HEK293 (cell line): ENCODE measurements at regions not wholly inside any gene's neighbourhood (a gene's known extent, or its start where the extent isn't known, plus 50 kb on each side); places are given as distances from the start of the nearest gene placed in this dataset.

Experiments
- CTCF ChIA-PET: fragments of 350-600 bp; formaldehyde crosslinking; extraction: SDS; loops from one replicate; lab custom pipeline; 2021; ENCODE audit warnings: antibody characterized with exemption; lab: Yijun Ruan, JAX
- POLR2A ChIA-PET: fragments of 300-600 bp; formaldehyde crosslinking; extraction: SDS; loops from one replicate; lab custom pipeline; 2020; ENCODE audit warnings: antibody characterized with exemption, inconsistent platforms; lab: Yijun Ruan, JAX
- H3K27ac ChIP-seq: fragments of 200-500 bp; sonication (Bioruptor generic); 2 replicates; pipeline ENCODE4 v1.5.1; 2014; ENCODE audit warnings: low read depth, low read length, control low read depth, inconsistent platforms; ENCODE audit errors: extremely low read depth
- H3K36me3 ChIP-seq, 2 experiments: fragments of 200-500 bp in 1 of 2; sonication (Bioruptor generic) in 1 of 2; 1 replicate in 1 of 2; 2 replicates in 1 of 2; pipeline ENCODE4 v1.5.1; 2014 to 2017; ENCODE audit warnings: inconsistent platforms in 2 of 2, low read length in 2 of 2; ENCODE audit not compliant: control insufficient read depth in 2 of 2, insufficient read depth in 1 of 2
- H3K4me1 ChIP-seq: fragments of 200-500 bp; sonication (Bioruptor generic); 2 replicates; pipeline ENCODE4 v1.5.1; 2014; ENCODE audit warnings: mild to moderate bottlenecking, low read length, inconsistent platforms; ENCODE audit not compliant: control insufficient read depth, insufficient read depth
- H3K4me3 ChIP-seq: 2 replicates; pipeline ENCODE4 v1.5.1; 2011; ENCODE audit warnings: low read depth, mild to moderate bottlenecking, control low read depth, low read length, moderate library complexity
- H3K9me3 ChIP-seq: fragments of 200-500 bp; sonication (Bioruptor generic); 2 replicates; pipeline ENCODE4 v1.5.1; 2014; ENCODE audit warnings: low read depth, low read length, inconsistent platforms; ENCODE audit not compliant: control insufficient read depth, insufficient read depth
- EGR2 ChIP-seq: fragments of 450-650 bp; formaldehyde crosslinking; IDR thresholded peaks from 2 replicates; pipeline ENCODE4 v1.5.1; 2016; ENCODE audit warnings: low read depth, missing biosample characterization, missing genetic modification characterization
- FEZF1 ChIP-seq: fragments of 450-650 bp; formaldehyde crosslinking; IDR thresholded peaks from 2 replicates; pipeline ENCODE4 v1.5.1; 2016; ENCODE audit warnings: missing biosample characterization, missing genetic modification characterization
- GLIS1 ChIP-seq: fragments of 450-650 bp; formaldehyde crosslinking; IDR thresholded peaks from 2 replicates; pipeline ENCODE4 v1.5.1; 2016; ENCODE audit warnings: missing biosample characterization, missing genetic modification characterization
- MYNN ChIP-seq: fragments of 450-650 bp; formaldehyde crosslinking; IDR thresholded peaks from 2 replicates; pipeline ENCODE4 v1.5.1; 2016; ENCODE audit warnings: missing biosample characterization, missing genetic modification characterization, borderline replicate concordance
- SCRT2 ChIP-seq: fragments of 450-650 bp; formaldehyde crosslinking; IDR thresholded peaks from 2 replicates; pipeline ENCODE4 v1.5.1; 2016; ENCODE audit warnings: missing biosample characterization, missing genetic modification characterization
- ZIC2 ChIP-seq: fragments of 450-650 bp; formaldehyde crosslinking; IDR thresholded peaks from 2 replicates; pipeline ENCODE4 v1.5.1; 2016; ENCODE audit warnings: missing biosample characterization, missing genetic modification characterization
- ZNF121 ChIP-seq: fragments of 450-650 bp; formaldehyde crosslinking; IDR thresholded peaks from 2 replicates; pipeline ENCODE4 v1.5.1; 2016; ENCODE audit warnings: missing biosample characterization, missing genetic modification characterization
- ZNF133 ChIP-seq: fragments of 450-650 bp; formaldehyde crosslinking; IDR thresholded peaks from 2 replicates; pipeline ENCODE4 v1.5.1; 2016; ENCODE audit warnings: missing biosample characterization, missing genetic modification characterization
- ZNF169 ChIP-seq: fragments of 450-650 bp; formaldehyde crosslinking; IDR thresholded peaks from 2 replicates; pipeline ENCODE4 v1.5.1; 2016; ENCODE audit warnings: missing biosample characterization, missing genetic modification characterization
- ZNF248 ChIP-seq: fragments of 450-650 bp; formaldehyde crosslinking; IDR thresholded peaks from 2 replicates; pipeline ENCODE4 v1.5.1; 2017; ENCODE audit warnings: missing biosample characterization, missing genetic modification characterization
- ZNF501 ChIP-seq: fragments of 450-650 bp; formaldehyde crosslinking; IDR thresholded peaks from 2 replicates; pipeline ENCODE4 v1.5.1; 2016; ENCODE audit warnings: missing biosample characterization, missing genetic modification characterization
- ZNF530 ChIP-seq: fragments of 450-650 bp; formaldehyde crosslinking; IDR thresholded peaks from 2 replicates; pipeline ENCODE4 v1.5.1; 2016; ENCODE audit warnings: low read depth, missing biosample characterization, missing genetic modification characterization
- ZNF544 ChIP-seq: fragments of 450-650 bp; formaldehyde crosslinking; IDR thresholded peaks from 2 replicates; pipeline ENCODE4 v1.5.0; 2017; ENCODE audit warnings: missing biosample characterization, missing genetic modification characterization
- ZNF660 ChIP-seq: fragments of 450-650 bp; IDR thresholded peaks from 2 replicates; pipeline ENCODE4 v1.5.1; 2018; ENCODE audit warnings: missing biosample characterization, mild to moderate bottlenecking, missing genetic modification characterization
- ZNF664 ChIP-seq: fragments of 450-650 bp; formaldehyde crosslinking; IDR thresholded peaks from 2 replicates; pipeline ENCODE4 v1.5.1; 2016; ENCODE audit warnings: missing biosample characterization, missing genetic modification characterization
- ZNF707 ChIP-seq: fragments of 450-650 bp; formaldehyde crosslinking; IDR thresholded peaks from 2 replicates; pipeline ENCODE4 v1.5.1; 2016; ENCODE audit warnings: missing biosample characterization, missing genetic modification characterization
- ZNF791 ChIP-seq: fragments of 450-650 bp; formaldehyde crosslinking; IDR thresholded peaks from 2 replicates; pipeline ENCODE4 v1.5.1; 2016; ENCODE audit warnings: missing biosample characterization, missing genetic modification characterization
- TF ChIP-seq, protein P1 (sequence below): fragments of 450-650 bp; formaldehyde crosslinking; IDR thresholded peaks from 2 replicates; pipeline ENCODE4 v1.5.1; 2017; ENCODE audit warnings: missing biosample characterization, missing genetic modification characterization

DNA sequence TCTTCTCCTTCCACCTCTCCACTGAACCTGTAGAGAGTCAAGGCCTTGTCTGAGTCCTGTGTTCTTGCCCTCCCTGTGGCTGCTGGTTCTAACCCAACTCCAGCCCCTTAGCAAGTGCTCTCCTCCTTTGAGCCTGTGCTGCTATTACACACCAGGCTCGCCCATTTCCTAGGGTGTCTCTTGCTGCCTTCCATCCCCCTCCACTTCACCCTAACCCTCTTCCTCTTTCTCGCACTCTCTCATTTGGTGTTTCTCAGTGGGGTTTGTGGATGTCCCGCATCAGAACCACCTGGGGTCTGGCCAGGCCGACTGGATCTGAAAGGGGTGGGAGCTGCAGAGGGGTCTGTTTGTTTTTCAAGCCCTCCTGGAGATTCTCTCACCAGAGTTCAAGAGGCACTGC, 156.7 kb downstream of the SPRY1 start:
- no peak for TF ChIP-seq ZNF791 (tag by site-specific recombination)
- no peak for TF ChIP-seq ZNF530 (tag by site-specific recombination)
- TF ChIP-seq ZNF169 (tag by site-specific recombination): no peak
- POLR2A ChIA-PET: no interaction called here
- Histone ChIP-seq H3K4me3 (no peak overlapping the region), H3K36me3 (no peaks in the 10 kb centered on the region), H3K4me1 (peaks cover 8% of the 10 kb centered on the region), H3K27ac (no peak overlapping the region), H3K9me3 (no peaks in the 10 kb centered on the region)
- CTCF ChIA-PET: interaction anchor here (0.5 to 1.8 kb wide), 3 partner anchors 10 to 314 kb away, joined by 3 to 8 read pairs (median 4); no protein-coding TSS in a partner anchor

DNA sequence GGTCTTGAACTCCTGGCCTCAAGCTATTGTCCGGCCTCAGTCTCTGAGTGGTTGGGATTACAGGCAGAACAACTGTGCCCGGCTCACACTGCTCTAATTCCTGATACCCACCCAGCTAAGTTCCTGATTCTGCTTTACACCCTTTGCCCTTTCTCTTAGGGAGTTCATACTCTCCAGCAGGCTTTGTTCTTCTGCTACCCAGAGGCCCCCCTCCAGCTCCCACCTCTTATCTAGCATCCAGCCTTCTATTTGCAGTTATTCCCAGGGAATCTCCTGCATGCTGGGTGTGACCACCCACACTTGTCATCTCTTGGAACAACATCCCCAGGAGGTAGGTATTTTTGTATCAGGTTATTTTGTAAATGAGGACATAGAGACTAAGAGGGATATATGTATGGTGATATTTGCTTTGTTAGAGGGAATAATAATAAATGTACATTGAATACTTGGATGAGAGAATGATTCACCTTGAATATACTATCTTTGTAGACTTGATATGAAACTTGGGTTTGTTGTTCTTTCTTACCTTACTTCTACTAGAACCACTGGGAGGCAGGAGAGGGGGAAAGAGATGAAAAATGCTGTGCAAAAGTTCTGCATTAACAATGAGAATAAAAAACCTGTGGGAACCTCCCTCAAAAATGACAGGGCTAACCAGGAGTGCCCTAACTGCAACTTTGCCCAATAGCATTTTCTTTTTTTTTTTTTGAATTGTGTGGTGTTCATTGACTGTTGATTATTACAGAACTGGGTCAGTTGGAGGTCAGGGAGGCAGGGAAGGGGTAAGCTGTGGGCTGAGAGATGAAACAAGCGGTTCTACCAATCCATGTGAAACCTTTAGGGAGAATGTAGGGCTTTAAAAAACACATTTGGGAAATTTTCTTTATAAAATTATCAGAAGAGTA, 157.4 kb downstream of the SPRY1 start:
- TF ChIP-seq ZNF664 (tag by site-specific recombination) (no peak), GLIS1 (peak; percentile 27; the same call in 1 of the 2 replicates), ZIC2 (tag by site-specific recombination) (peak; percentile 85), ZNF121 (tag by site-specific recombination) (no peak)
- ChIA-PET POLR2A (no interaction called here), CTCF (interaction anchor here (0.6 to 2.1 kb wide), 6 partner anchors 8 to 161 kb away, joined by 3 to 8 read pairs (median 4); no protein-coding TSS in a partner anchor)
- Histone ChIP-seq H3K4me1 (peaks cover 8% of the 10 kb centered on the region), H3K27ac (peak overlapping the region; percentile 67; the same call in 1 of the 2 replicates), H3K9me3 (no peaks in the 10 kb centered on the region), H3K36me3 (no peaks in the 10 kb centered on the region), H3K4me3 (no peak overlapping the region)

DNA sequence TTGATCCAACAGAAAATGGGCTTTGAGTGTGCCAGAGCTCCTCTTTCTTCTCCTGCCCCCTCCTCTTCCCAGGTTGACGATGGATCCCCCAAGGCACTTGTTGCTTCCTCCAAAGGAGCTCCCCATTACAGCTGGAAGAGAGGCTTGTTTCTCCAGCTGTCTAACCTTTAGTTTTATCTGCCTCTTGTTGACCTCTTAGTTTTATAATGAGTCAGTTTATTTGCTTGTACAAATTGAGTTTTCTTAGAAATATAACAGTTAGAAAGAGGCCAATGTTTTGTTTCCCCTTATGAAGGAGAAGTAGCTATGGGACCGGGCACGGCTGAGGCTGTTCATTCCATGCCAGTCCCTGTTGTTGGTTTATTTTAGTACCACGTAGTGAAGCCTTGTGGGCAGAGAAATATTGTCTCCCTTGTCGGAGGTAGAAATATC, 158.2 kb downstream of the SPRY1 start:
- no peaks in the 10 kb centered on the region for H3K9me3 ChIP-seq
- H3K27ac ChIP-seq: peak overlapping the region; percentile 67
- H3K36me3 ChIP-seq: no peaks in the 10 kb centered on the region
- H3K4me1 ChIP-seq: peaks cover 8% of the 10 kb centered on the region
- TF ChIP-seq SCRT2 (peak; percentile 67), FEZF1 (tag by site-specific recombination) (peak; percentile 76), MYNN (no peak), ZNF544 (tag by site-specific recombination) (no peak), ZNF501 (tag by site-specific recombination) (no peak), ZNF248 (no peak), ZNF660 (no peak), ZNF133 (tag by site-specific recombination) (no peak), EGR2 (tag by site-specific recombination) (no peak), ZNF707 (tag by site-specific recombination) (no peak)
- TF ChIP-seq, protein P1, sequence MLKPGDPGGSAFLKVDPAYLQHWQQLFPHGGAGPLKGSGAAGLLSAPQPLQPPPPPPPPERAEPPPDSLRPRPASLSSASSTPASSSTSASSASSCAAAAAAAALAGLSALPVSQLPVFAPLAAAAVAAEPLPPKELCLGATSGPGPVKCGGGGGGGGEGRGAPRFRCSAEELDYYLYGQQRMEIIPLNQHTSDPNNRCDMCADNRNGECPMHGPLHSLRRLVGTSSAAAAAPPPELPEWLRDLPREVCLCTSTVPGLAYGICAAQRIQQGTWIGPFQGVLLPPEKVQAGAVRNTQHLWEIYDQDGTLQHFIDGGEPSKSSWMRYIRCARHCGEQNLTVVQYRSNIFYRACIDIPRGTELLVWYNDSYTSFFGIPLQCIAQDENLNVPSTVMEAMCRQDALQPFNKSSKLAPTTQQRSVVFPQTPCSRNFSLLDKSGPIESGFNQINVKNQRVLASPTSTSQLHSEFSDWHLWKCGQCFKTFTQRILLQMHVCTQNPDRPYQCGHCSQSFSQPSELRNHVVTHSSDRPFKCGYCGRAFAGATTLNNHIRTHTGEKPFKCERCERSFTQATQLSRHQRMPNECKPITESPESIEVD (tag by site-specific recombination): peak; percentile 37
- H3K4me3 ChIP-seq: no peak overlapping the region
- ChIA-PET POLR2A (no interaction called here), CTCF (interaction anchor here (0.6 to 2.1 kb wide), 5 partner anchors 9 to 162 kb away, joined by 3 to 8 read pairs (median 3); no protein-coding TSS in a partner anchor)
